ENCODE measurements at regions not wholly inside any gene's neighbourhood (a gene's known extent, or its start where the extent isn't known, plus 50 kb on each side); places are given as distances from the start of the nearest gene placed in this dataset.

DNA sequence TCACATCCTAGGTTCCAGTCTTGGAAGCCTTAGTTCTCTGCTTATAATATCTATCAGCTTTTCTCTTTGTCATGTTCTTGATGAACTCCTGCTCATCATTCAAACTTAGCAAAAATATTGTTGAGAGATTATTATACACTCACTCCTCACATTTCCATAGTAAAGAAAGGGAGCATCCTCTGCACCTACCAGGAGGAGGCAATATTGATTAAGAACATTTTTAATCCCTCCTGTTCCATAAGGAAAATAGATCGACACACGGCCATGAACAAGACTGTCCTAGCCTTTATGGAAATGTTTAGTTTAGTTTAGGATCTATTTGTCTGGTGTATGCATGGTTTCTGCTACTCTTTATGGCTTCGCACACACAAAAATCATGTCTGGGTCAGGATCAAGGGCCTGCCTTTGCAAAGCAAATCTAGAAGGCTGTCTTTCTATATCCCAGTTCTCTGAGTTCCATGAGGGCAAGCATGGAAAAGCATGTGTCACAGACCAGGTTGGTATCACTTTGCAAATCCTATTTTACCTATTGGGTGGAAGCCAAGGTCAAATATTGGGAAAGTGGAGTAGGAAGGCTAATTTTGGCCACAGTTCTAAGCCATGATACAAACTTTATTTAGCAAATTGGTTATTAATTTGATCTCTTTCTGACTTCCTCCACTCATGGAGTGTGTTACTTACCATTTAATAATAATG, 164.4 kb downstream of the MDFIC start:
- no peak for DNase-seq
- Histone ChIP-seq H3K4me3 (no peak overlapping the region), H3K27ac (no peak overlapping the region), H3K27me3 (no peaks in the 10 kb centered on the region), H3K9me3 (no peaks in the 10 kb centered on the region), H3K4me1 (peaks cover 0 to 14% of the 10 kb centered on the region in 2 donors), H3K36me3 (no peaks in the 10 kb centered on the region)
- intact Hi-C loops (cut with DNase I; ENCODE audit: low total_unique reads), result no loop called here
- no peak for TF ChIP-seq POLR2A (IDR thresholded peaks at IDR 0.05)
- TF ChIP-seq, protein P1, sequence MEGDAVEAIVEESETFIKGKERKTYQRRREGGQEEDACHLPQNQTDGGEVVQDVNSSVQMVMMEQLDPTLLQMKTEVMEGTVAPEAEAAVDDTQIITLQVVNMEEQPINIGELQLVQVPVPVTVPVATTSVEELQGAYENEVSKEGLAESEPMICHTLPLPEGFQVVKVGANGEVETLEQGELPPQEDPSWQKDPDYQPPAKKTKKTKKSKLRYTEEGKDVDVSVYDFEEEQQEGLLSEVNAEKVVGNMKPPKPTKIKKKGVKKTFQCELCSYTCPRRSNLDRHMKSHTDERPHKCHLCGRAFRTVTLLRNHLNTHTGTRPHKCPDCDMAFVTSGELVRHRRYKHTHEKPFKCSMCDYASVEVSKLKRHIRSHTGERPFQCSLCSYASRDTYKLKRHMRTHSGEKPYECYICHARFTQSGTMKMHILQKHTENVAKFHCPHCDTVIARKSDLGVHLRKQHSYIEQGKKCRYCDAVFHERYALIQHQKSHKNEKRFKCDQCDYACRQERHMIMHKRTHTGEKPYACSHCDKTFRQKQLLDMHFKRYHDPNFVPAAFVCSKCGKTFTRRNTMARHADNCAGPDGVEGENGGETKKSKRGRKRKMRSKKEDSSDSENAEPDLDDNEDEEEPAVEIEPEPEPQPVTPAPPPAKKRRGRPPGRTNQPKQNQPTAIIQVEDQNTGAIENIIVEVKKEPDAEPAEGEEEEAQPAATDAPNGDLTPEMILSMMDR (IDR thresholded peaks at IDR 0.05), result no peak

DNA sequence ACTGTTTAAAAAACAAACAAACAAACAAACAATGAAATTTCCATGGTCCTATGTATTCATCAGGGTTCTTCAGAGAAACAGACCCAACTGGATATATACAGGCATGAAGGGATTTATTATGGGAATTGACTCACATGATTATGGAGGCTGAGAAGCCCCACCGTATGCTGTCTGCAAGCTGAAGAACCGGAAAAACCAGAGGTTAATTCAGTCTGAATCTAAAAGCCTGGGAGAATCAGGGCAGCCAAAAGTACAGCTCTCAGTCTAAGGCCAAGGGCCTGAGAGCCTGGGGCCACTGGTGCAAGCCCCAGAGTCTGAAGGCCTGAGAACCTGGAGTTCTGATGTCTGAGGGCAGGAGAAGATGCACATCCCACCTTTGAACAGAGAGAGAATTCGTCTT, 163.5 kb downstream of the MDFIC start:
- Histone ChIP-seq H3K27me3 (no peaks in the 10 kb centered on the region), H3K4me1 (peaks cover 0 to 14% of the 10 kb centered on the region in 2 donors), H3K9me3 (no peaks in the 10 kb centered on the region), H3K36me3 (no peaks in the 10 kb centered on the region), H3K4me3 (no peak overlapping the region), H3K27ac (no peak overlapping the region)
- intact Hi-C loops (cut with DNase I; ENCODE audit: low total_unique reads), result no loop called here
- DNase-seq, result no peak
- no peak for TF ChIP-seq POLR2A (IDR thresholded peaks at IDR 0.05)
- TF ChIP-seq, protein P1 (IDR thresholded peaks at IDR 0.05), result no peak

DNA sequence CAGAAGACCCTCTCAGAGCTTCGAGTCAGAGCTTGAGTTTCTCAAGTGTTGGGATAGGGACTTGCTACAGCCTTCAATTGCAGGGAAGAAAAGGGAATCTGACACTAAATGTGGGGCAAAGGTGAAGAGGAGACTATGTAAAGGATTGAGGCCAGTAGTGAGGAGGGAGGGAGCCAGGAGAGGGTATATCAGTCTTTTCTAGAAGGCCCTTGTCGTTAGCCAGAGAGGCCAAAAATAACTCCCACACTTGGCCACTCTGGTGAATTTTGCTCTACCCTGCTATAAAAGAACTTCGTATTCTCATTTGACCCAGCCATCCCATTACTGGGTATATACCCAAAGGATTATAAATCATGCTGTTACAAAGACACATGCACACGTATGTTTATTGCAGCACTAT, 162.0 kb downstream of the MDFIC start:
- Histone ChIP-seq H3K4me3 (no peak overlapping the region), H3K27ac (no peak overlapping the region), H3K9me3 (no peaks in the 10 kb centered on the region), H3K4me1 (peaks cover 0 to 14% of the 10 kb centered on the region in 2 donors), H3K36me3 (no peaks in the 10 kb centered on the region), H3K27me3 (no peaks in the 10 kb centered on the region)
- intact Hi-C loops (cut with DNase I; ENCODE audit: low total_unique reads), result no loop called here
- no peak for DNase-seq
- TF ChIP-seq POLR2A (IDR thresholded peaks at IDR 0.05), result no peak
- TF ChIP-seq, protein P1 (IDR thresholded peaks at IDR 0.05), result no peak

DNA sequence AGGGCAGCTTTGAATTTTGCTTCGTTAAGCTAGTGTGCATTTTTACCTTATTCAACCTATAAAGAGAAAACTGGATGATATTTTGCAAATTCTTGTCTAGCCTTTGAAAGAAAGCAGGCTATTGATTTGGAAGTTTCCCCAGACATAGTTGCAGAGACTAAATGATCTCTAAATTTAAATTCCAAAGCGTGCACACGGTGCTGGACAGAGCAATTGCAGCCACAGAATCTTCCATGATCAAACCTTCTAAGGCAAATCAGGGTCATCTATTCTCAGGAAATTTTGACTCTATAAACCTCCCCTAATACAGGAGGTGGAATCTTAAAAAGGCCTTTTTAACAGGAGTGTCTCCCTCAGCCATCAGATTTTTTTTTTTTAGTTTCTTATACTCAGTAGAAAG, 159.9 kb downstream of the MDFIC start:
- Histone ChIP-seq H3K9me3 (no peaks in the 10 kb centered on the region), H3K4me1 (peaks cover 0 to 5% of the 10 kb centered on the region in 2 donors), H3K4me3 (no peak overlapping the region), H3K36me3 (no peaks in the 10 kb centered on the region), H3K27ac (no peak overlapping the region), H3K27me3 (no peaks in the 10 kb centered on the region)
- no peak for DNase-seq
- intact Hi-C loops (cut with DNase I; ENCODE audit: low total_unique reads), result no loop called here
- no peak for TF ChIP-seq POLR2A (IDR thresholded peaks at IDR 0.05)
- TF ChIP-seq, protein P1 (IDR thresholded peaks at IDR 0.05), result no peak

DNA sequence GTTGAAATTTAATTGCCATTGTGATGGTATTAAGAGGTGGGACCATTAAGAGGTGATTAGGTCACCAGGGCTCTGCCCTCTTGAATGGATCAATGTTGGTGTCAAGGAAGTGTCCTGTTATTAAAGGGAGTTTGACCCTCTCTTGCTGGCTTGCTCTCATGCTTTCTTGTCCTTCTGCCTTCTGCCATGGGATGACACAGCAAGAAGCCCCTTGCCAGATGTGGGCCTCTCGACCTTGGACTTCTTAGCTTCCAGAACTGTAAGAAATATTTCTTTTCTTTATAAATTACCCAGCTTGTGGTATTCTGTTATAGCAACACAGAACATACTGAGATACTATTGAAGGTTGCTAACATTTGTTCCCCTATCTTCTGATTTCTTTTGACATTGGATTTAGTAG, 157.0 kb downstream of the MDFIC start:
- H3K27ac ChIP-seq, result no peak overlapping the region
- no peak overlapping the region for H3K4me3 ChIP-seq
- H3K9me3 ChIP-seq, result no peaks in the 10 kb centered on the region
- no peaks in the 10 kb centered on the region for H3K36me3 ChIP-seq
- no peak for DNase-seq
- intact Hi-C loops (cut with DNase I; ENCODE audit: low total_unique reads), result no loop called here
- H3K27me3 ChIP-seq, result no peaks in the 10 kb centered on the region
- no peak for TF ChIP-seq POLR2A (IDR thresholded peaks at IDR 0.05)
- peaks cover 0 to 5% of the 10 kb centered on the region in 2 donors for H3K4me1 ChIP-seq
